ENCODE measurements at regions not wholly inside any gene's neighbourhood (a gene's known extent, or its start where the extent isn't known, plus 50 kb on each side); places are given as distances from the start of the nearest gene placed in this dataset.

- H3K9me3 ChIP-seq (ENCODE audit: control insufficient read depth, insufficient read depth, low read length), result peaks cover 6% of the 10 kb centered on the region; the same call in 1 of the 2 replicates
- H3K4me1 ChIP-seq (ENCODE audit: insufficient read depth, low read length), result peaks cover 6% of the 10 kb centered on the region; the same call in 1 of the 2 replicates
- H3K9ac ChIP-seq (ENCODE audit: low read depth, low read length), result no peak overlapping the region
Observed at GRCh38 chr13:77979721-77980385, 61.2 kb upstream of the EDNRB start.

GRCh38 chr13:77975358-77976042 is 56.9 kb upstream of the EDNRB start:
- no peaks in the 10 kb centered on the region; the same call in 1 of the 2 replicates for H3K4me1 ChIP-seq (ENCODE audit: insufficient read depth, low read length)
- no peaks in the 10 kb centered on the region for H3K36me3 ChIP-seq (ENCODE audit: insufficient read depth, low read length)
- H3K9me3 ChIP-seq (ENCODE audit: control insufficient read depth, insufficient read depth, low read length), result peaks cover 6% of the 10 kb centered on the region; the same call in 1 of the 2 replicates
- no peak overlapping the region for H3K9ac ChIP-seq (ENCODE audit: low read depth, low read length)

More at GRCh38 chr13:77979721-77980385, 61.2 kb upstream of the EDNRB start:
- no peaks in the 10 kb centered on the region for H3K36me3 ChIP-seq (ENCODE audit: insufficient read depth, low read length)

- Histone ChIP-seq H3K9me3 (ENCODE audit: control insufficient read depth, insufficient read depth, low read length) (0 out of 2 replicates have a peak, but pooled peaks cover 4% of the 10 kb centered on the region), H3K36me3 (ENCODE audit: insufficient read depth, low read length) (no peaks in the 10 kb centered on the region), H3K4me1 (ENCODE audit: insufficient read depth, low read length) (no peaks in the 10 kb centered on the region), H3K9ac (ENCODE audit: low read depth, low read length) (no peak overlapping the region)
Observed at GRCh38 chr13:77969299-77969698, 50.7 kb upstream of the EDNRB start.
